H1 (cell line): ENCODE measurements at regions not wholly inside any gene's neighbourhood (a gene's known extent, or its start where the extent isn't known, plus 50 kb on each side); places are given as distances from the start of the nearest gene placed in this dataset.

Source experiments
- CTCF ChIA-PET: fragments of 300-600 bp; sonication (Branson Sonifier 250); formaldehyde crosslinking; loops from one replicate; lab custom pipeline; 2021; ENCODE audit not compliant: partially characterized antibody; lab: Charles Lee
- POLR2A ChIA-PET: fragments of 300-600 bp; sonication (Branson Sonifier 250); formaldehyde crosslinking; loops from one replicate; lab custom pipeline; 2021; ENCODE audit warnings: inconsistent platforms; ENCODE audit not compliant: partially characterized antibody; lab: Charles Lee
- DNase-seq, 2 experiments: peaks; one replicate each; pipeline versions ENCODE4 v3.0.0 to v3.0.0-alpha.2; 2010 to 2022; ENCODE audit warnings: low spot score in 2 of 2, low read depth in 1 of 2, mixed read lengths in 1 of 2
- FAIRE-seq: peaks from 2 replicates; lab custom pipeline; 2011; peaks lifted over from hg19 to GRCh38; lab: Jason Lieb, UNC
- H2AFZ ChIP-seq: 2 replicates; pipeline ENCODE4 v1.8.1; 2012; ENCODE audit warnings: low read length, inconsistent platforms
- H2AK5ac ChIP-seq: 2 replicates; pipeline ENCODE4 v1.6.1; 2013; ENCODE audit warnings: low read depth, low read length
- H2BK120ac ChIP-seq: replicated peaks from 2 replicates; pipeline ENCODE3; 2013; ENCODE audit warnings: low read depth, low read length, inconsistent platforms
- H2BK12ac ChIP-seq: 2 replicates; pipeline ENCODE4 v1.6.1; 2013; ENCODE audit warnings: low read depth, low read length
- H2BK15ac ChIP-seq: 2 replicates; pipeline ENCODE4 v1.6.1; 2013; ENCODE audit warnings: low read length
- H2BK20ac ChIP-seq: 2 replicates; pipeline ENCODE4 v1.6.1; 2013; ENCODE audit warnings: low read length
- H2BK5ac ChIP-seq: 2 replicates; pipeline ENCODE4 v1.6.1; 2013; ENCODE audit warnings: low read depth, low read length
- H3K14ac ChIP-seq: 2 replicates; pipeline ENCODE4 v1.6.1; 2013; ENCODE audit warnings: inconsistent platforms; ENCODE audit not compliant: insufficient read length
- H3K18ac ChIP-seq: 2 replicates; pipeline ENCODE4 v1.6.1; 2013; ENCODE audit warnings: low read length; ENCODE audit errors: extremely low read depth
- H3K23ac ChIP-seq: 2 replicates; pipeline ENCODE4 v1.6.1; 2013; ENCODE audit warnings: inconsistent platforms; ENCODE audit not compliant: insufficient read length
- H3K23me2 ChIP-seq: 2 replicates; pipeline ENCODE4 v1.6.1; 2013; ENCODE audit warnings: low read depth, low read length
- H3K27ac ChIP-seq: 2 replicates; pipeline ENCODE4 v1.6.1; 2011; ENCODE audit warnings: low read depth, low read length, inconsistent platforms
- H3K27me3 ChIP-seq, 4 experiments: replicated peaks in 1 of 4; 1 replicate in 1 of 4; 2 replicates in 3 of 4; pipeline versions ENCODE4 v1.6.1 to v1.8.1; 2011 to 2013; ENCODE audit warnings: low read length in 3 of 4, mild to moderate bottlenecking in 3 of 4, inconsistent platforms in 2 of 4, mixed read lengths in 2 of 4, moderate library complexity in 1 of 4; ENCODE audit not compliant: control insufficient read depth in 3 of 4, insufficient read depth in 3 of 4; ENCODE audit errors: extremely low read depth in 1 of 4
- H3K36me3 ChIP-seq, 4 experiments: 2 replicates each; pipeline versions ENCODE4 v1.6.1 to v1.8.1; 2011 to 2013; ENCODE audit warnings: mild to moderate bottlenecking in 4 of 4, low read length in 3 of 4, moderate library complexity in 2 of 4, control low read depth in 1 of 4, inconsistent platforms in 1 of 4; ENCODE audit not compliant: insufficient read depth in 4 of 4, control insufficient read depth in 2 of 4
- H3K4ac ChIP-seq: replicated peaks from 2 replicates; pipeline ENCODE3; 2013; ENCODE audit warnings: low read length, low read depth, mixed read lengths, inconsistent platforms; ENCODE audit not compliant: insufficient read length
- H3K4me1 ChIP-seq, 4 experiments: replicated peaks in 1 of 4; 1 replicate in 1 of 4; 2 replicates in 3 of 4; pipeline versions ENCODE4 v1.6.1 to v1.8.1; 2011 to 2013; ENCODE audit warnings: low read length in 3 of 4, inconsistent platforms in 2 of 4, mixed read lengths in 1 of 4; ENCODE audit not compliant: insufficient read depth in 4 of 4, control insufficient read depth in 3 of 4
- H3K4me2 ChIP-seq, 2 experiments: 2 replicates each; pipeline versions ENCODE4 v1.6.1 to v1.8.1; 2011 to 2013; ENCODE audit warnings: low read depth in 2 of 2, low read length in 2 of 2, control low read depth in 1 of 2, inconsistent platforms in 1 of 2, mild to moderate bottlenecking in 1 of 2; ENCODE audit not compliant: insufficient read depth in 1 of 2
- H3K4me3 ChIP-seq, 4 experiments: fragments of 200-600, 300-600 bp in 1 of 4; sonication (generic), shearing (Covaris generic), sonication (Bioruptor Twin) in 1 of 4; 2 replicates each; pipeline versions ENCODE4 v1.5.1 to v1.8.1; 2011 to 2016; ENCODE audit warnings: low read length in 4 of 4, low read depth in 3 of 4, control low read depth in 2 of 4, inconsistent platforms in 2 of 4, mild to moderate bottlenecking in 2 of 4, mixed read lengths in 1 of 4, moderate library complexity in 1 of 4; ENCODE audit not compliant: insufficient read depth in 2 of 4; ENCODE audit errors: extremely low read depth in 1 of 4
- H3K56ac ChIP-seq: replicated peaks from 2 replicates; pipeline ENCODE3; 2013; ENCODE audit warnings: low read depth, mild to moderate bottlenecking, mixed read lengths, low read length, inconsistent platforms; ENCODE audit not compliant: insufficient read length
- H3K79me1 ChIP-seq: 2 replicates; pipeline ENCODE4 v1.6.1; 2013; ENCODE audit warnings: low read depth, low read length, control low read depth
- H3K79me2 ChIP-seq, 2 experiments: 2 replicates each; pipeline versions ENCODE4 v1.6.1 to v1.8.1; 2012 to 2013; ENCODE audit warnings: low read length in 2 of 2, mild to moderate bottlenecking in 2 of 2, inconsistent platforms in 1 of 2; ENCODE audit not compliant: insufficient read depth in 2 of 2, control insufficient read depth in 1 of 2
- H3K9ac ChIP-seq, 4 experiments: replicated peaks in 1 of 4; 1 replicate in 1 of 4; 2 replicates in 3 of 4; pipeline versions ENCODE4 v1.6.1 to v1.8.1; 2011 to 2013; ENCODE audit warnings: low read depth in 3 of 4, low read length in 3 of 4, control low read depth in 2 of 4, mild to moderate bottlenecking in 2 of 4, moderate library complexity in 2 of 4, inconsistent platforms in 1 of 4; ENCODE audit errors: extremely low read depth in 1 of 4
- H3K9me3 ChIP-seq, 2 experiments: 2 replicates each; pipeline versions ENCODE4 v1.6.1 to v1.8.1; 2012 to 2013; ENCODE audit warnings: mild to moderate bottlenecking in 2 of 2, moderate library complexity in 2 of 2, control low read depth in 1 of 2, inconsistent platforms in 1 of 2, low read depth in 1 of 2, low read length in 1 of 2, mixed read lengths in 1 of 2; ENCODE audit not compliant: insufficient read depth in 2 of 2
- H4K20me1 ChIP-seq, 2 experiments: replicated peaks in 1 of 2; 2 replicates each; pipeline versions ENCODE3 to v1.8.1; 2011 to 2013; ENCODE audit warnings: inconsistent platforms in 2 of 2, low read length in 2 of 2, mild to moderate bottlenecking in 1 of 2; ENCODE audit not compliant: insufficient read depth in 2 of 2, control insufficient read depth in 1 of 2
- H4K5ac ChIP-seq: 2 replicates; pipeline ENCODE4 v1.6.1; 2013; ENCODE audit warnings: low read length, low read depth, mixed read lengths, inconsistent platforms; ENCODE audit not compliant: insufficient read length
- H4K8ac ChIP-seq: 2 replicates; pipeline ENCODE4 v1.8.0; 2013; ENCODE audit warnings: mild to moderate bottlenecking, moderate library complexity, low read length, inconsistent platforms; ENCODE audit not compliant: insufficient read depth; ENCODE audit errors: extremely low read depth
- H4K91ac ChIP-seq: replicated peaks from 2 replicates; pipeline ENCODE3; 2013; ENCODE audit warnings: low read length, mixed read lengths, inconsistent platforms; ENCODE audit not compliant: insufficient read length
- CBX5 ChIP-seq: fragments of 300-800, 300-1000 bp; sonication (generic); IDR thresholded peaks from 2 replicates; pipeline ENCODE4 v1.7.1; 2016; ENCODE audit warnings: antibody characterized with exemption, low read length, low read depth
- CBX8 ChIP-seq: fragments of 300-800, 300-1000 bp; sonication (generic); IDR thresholded peaks from 2 replicates; pipeline ENCODE4 v1.7.1; 2016; ENCODE audit warnings: low read depth, low read length, borderline replicate concordance
- CREB1 ChIP-seq: IDR thresholded peaks from 2 replicates; pipeline ENCODE4 v1.6.1; 2012; ENCODE audit warnings: inconsistent platforms
- CTBP2 ChIP-seq: IDR thresholded peaks from 2 replicates; pipeline ENCODE4 v1.7.0; 2011; ENCODE audit warnings: borderline replicate concordance, mild to moderate bottlenecking, moderate library complexity, mixed read lengths, low read length; ENCODE audit not compliant: insufficient read depth, insufficient read length
- EP300 ChIP-seq, 2 experiments: IDR thresholded peaks; 1 replicate in 1 of 2; 2 replicates in 1 of 2; pipeline ENCODE4 v1.6.1; 2011 to 2012; ENCODE audit warnings: low read depth in 2 of 2, low read length in 2 of 2, mild to moderate bottlenecking in 2 of 2, borderline replicate concordance in 1 of 2, inconsistent platforms in 1 of 2, moderate library complexity in 1 of 2
- HDAC2 ChIP-seq, 2 experiments: fragments of 300-600 bp in 1 of 2; sonication (generic) in 1 of 2; IDR thresholded peaks; 2 replicates each; pipeline ENCODE4 v1.6.1; 2011 to 2012; ENCODE audit warnings: low read depth in 2 of 2, low read length in 2 of 2, mild to moderate bottlenecking in 2 of 2, moderate library complexity in 2 of 2, borderline replicate concordance in 1 of 2, inconsistent platforms in 1 of 2
- JUND ChIP-seq: IDR thresholded peaks from 2 replicates; pipeline ENCODE4 v1.6.1; 2011; ENCODE audit warnings: mild to moderate bottlenecking, improper control_type of control experiment, low read length
- PHF8 ChIP-seq: fragments of 200-600 bp; sonication (generic); conservative IDR thresholded peaks from 2 replicates; pipeline ENCODE4 v1.7.1; 2012; ENCODE audit warnings: low read depth, mild to moderate bottlenecking, inconsistent platforms, low read length, moderate library complexity
- SIN3A ChIP-seq, 2 experiments: IDR thresholded peaks in 1 of 2; conservative IDR thresholded peaks in 1 of 2; 2 replicates each; pipeline ENCODE4 v1.6.1; 2011 to 2012; ENCODE audit warnings: low read length in 2 of 2, improper control_type of control experiment in 1 of 2, low read depth in 1 of 2, mild to moderate bottlenecking in 1 of 2
- SP2 ChIP-seq: IDR thresholded peaks from 2 replicates; pipeline ENCODE4 v1.6.1; 2012; ENCODE audit warnings: mild to moderate bottlenecking, low read length, inconsistent platforms
- TAF1 ChIP-seq: IDR thresholded peaks from 2 replicates; pipeline ENCODE4 v1.6.1; 2011; ENCODE audit warnings: mild to moderate bottlenecking, low read depth, low read length
- USF2 ChIP-seq: IDR thresholded peaks from 2 replicates; pipeline ENCODE4 v1.6.1; 2011; ENCODE audit warnings: low read length, improper control_type of control experiment
- whole genome bisulfite sequencing, 2 experiments: shearing (Covaris generic) in 1 of 2; methylation state at CpG; one replicate each; pipeline versions ENCODE4 v1.1.6 to v1.1.7; 2013 to 2015; ENCODE audit warnings: low lambda C conversion rate in 2 of 2, mixed read lengths in 2 of 2, inconsistent platforms in 1 of 2, low coverage in 1 of 2, missing lambda C conversion rate in 1 of 2; ENCODE audit not compliant: insufficient replicate concordance in 2 of 2, insufficient coverage in 1 of 2, insufficient read length in 1 of 2; ENCODE audit errors: extremely low coverage in 1 of 2, missing lambda C conversion rate in 1 of 2; 5-methylcytosine and 5-hydroxymethylcytosine counted together

GRCh38 chr7:131689662-131690234 is 133.3 kb upstream of the PODXL start:
- Histone ChIP-seq H3K79me1 (no peaks in the 10 kb centered on the region), H2BK5ac (no peak overlapping the region), H3K27ac (no peak overlapping the region), H4K91ac (peak overlapping the region; percentile 22), H2AK5ac (peak overlapping the region; percentile 57; the same call in 1 of the 2 replicates), H3K14ac (no peak overlapping the region), H2BK15ac (peak overlapping the region; percentile 97), H2AFZ (no peak overlapping the region), H3K4me1 (peaks cover 0 to 9% (median 2%) of the 10 kb centered on the region in 4 experiments; a peak in 5 of 7 replicates), H3K79me2 (no peaks in the 10 kb centered on the region), H3K27me3 (peaks cover 0 to 7% (median 3%) of the 10 kb centered on the region in 4 experiments; a peak in 1 of 7 replicates), H3K4ac (no peak overlapping the region), H2BK12ac (peak overlapping the region; percentile 75), H3K56ac (no peak overlapping the region), H3K23ac (no peak overlapping the region), H3K9ac (no peak overlapping the region), H3K9me3 (no peaks in the 10 kb centered on the region), H3K18ac (no peak overlapping the region), H3K4me3 (no peak overlapping the region), H2BK20ac (no peak overlapping the region), H3K4me2 (no peak overlapping the region), H4K20me1 (no peaks in the 10 kb centered on the region), H4K8ac (no peak overlapping the region), H3K36me3 (no peaks in the 10 kb centered on the region), H4K5ac (no peak overlapping the region), H2BK120ac (no peak overlapping the region), H3K23me2 (no peaks in the 10 kb centered on the region; the same call in 1 of the 2 replicates)
- FAIRE-seq, result no peak
- WGBS, 2 experiments, result 94% methylated on average over 19 of the region's 19 CpGs; no CpG with 5 or more reads in 1 of the 2 experiments
- ChIA-PET CTCF (interaction anchor here (0.6 to 5.8 kb wide), 85 partner anchors 9 to 888 kb away, joined by 3 to 66 read pairs (median 4); no protein-coding TSS in a partner anchor), POLR2A (no interaction called here)
- DNase-seq, result peak in 1 of 2 experiments; percentile 44
- TF ChIP-seq PHF8 (no peak), CTBP2 (no peak), SIN3A (conservative IDR thresholded peaks at IDR 0.05 in 1 of 2, IDR thresholded peaks at IDR 0.05 in 1 of 2; ENCODE audit: low read depth in 1 of 2, low read length in 2 of 2) (no peak), EP300 (IDR thresholded peaks at IDR 0.05; ENCODE audit: borderline replicate concordance in 1 of 2, low read depth in 2 of 2, low read length in 2 of 2) (no peak), JUND (no peak), HDAC2 (IDR thresholded peaks at IDR 0.05; ENCODE audit: borderline replicate concordance in 1 of 2, low read depth in 2 of 2, low read length in 2 of 2) (no peak), USF2 (no peak), CBX8 (no peak), CREB1 (no peak), TAF1 (no peak), SP2 (no peak), CBX5 (no peak)
